NCI-H2196 (cell line): ENCODE measurements at regions not wholly inside any gene's neighbourhood (a gene's known extent, or its start where the extent isn't known, plus 50 kb on each side); places are given as distances from the start of the nearest gene placed in this dataset.

Experiments
- DNase-seq: peaks from one replicate; lab custom pipeline; 2025; ENCODE audit not compliant: unreplicated experiment; lab: John Stamatoyannopoulos, UW

GRCh38 chr7:124515106-124515830 lies 250.3 kb downstream of the GPR37 start:
- DNase-seq, result no peak

- no peak for DNase-seq
Observed at GRCh38 chr7:124514471-124514870, 251.1 kb downstream of the GPR37 start.

GRCh38 chr7:124497176-124497575 lies 268.4 kb downstream of the GPR37 start:
- peak; percentile 74 for DNase-seq

GRCh38 chr7:124489925-124490324 lies 275.7 kb downstream of the GPR37 start:
- peak; percentile 38 for DNase-seq

- DNase-seq, result no peak
Observed at GRCh38 chr7:124489082-124489819, 276.3 kb downstream of the GPR37 start.

GRCh38 chr7:124482229-124482628 lies 283.4 kb downstream of the GPR37 start:
- no peak for DNase-seq

GRCh38 chr7:124480821-124481290 lies 284.7 kb downstream of the GPR37 start:
- no peak for DNase-seq

GRCh38 chr7:124480036-124480820 lies 285.4 kb downstream of the GPR37 start:
- no peak for DNase-seq

GRCh38 chr7:124462249-124462648 lies 303.3 kb downstream of the GPR37 start:
- no peak for DNase-seq

- no peak for DNase-seq
Observed at GRCh38 chr7:124460555-124460954, 305.0 kb downstream of the GPR37 start.

GRCh38 chr7:124460056-124460450 lies 305.5 kb downstream of the GPR37 start:
- DNase-seq, result no peak

- no peak for DNase-seq
Observed at GRCh38 chr7:124459101-124460055, 306.2 kb downstream of the GPR37 start.

GRCh38 chr7:124457841-124458240 lies 307.8 kb downstream of the GPR37 start:
- no peak for DNase-seq

GRCh38 chr7:124456286-124456685 lies 309.3 kb downstream of the GPR37 start:
- DNase-seq, result no peak

- DNase-seq, result no peak
Observed at GRCh38 chr7:124452186-124452585, 313.4 kb downstream of the GPR37 start.

- no peak for DNase-seq
Observed at GRCh38 chr7:124449896-124450295, 315.7 kb downstream of the GPR37 start.

- no peak for DNase-seq
Observed at GRCh38 chr7:124444696-124445480, 320.7 kb downstream of the GPR37 start.

- DNase-seq, result no peak
Observed at GRCh38 chr7:124443762-124444161, 321.8 kb downstream of the GPR37 start.

- no peak for DNase-seq
Observed at GRCh38 chr7:124440081-124440480, 325.5 kb downstream of the GPR37 start.
